ENCODE measurements at regions not wholly inside any gene's neighbourhood (a gene's known extent, or its start where the extent isn't known, plus 50 kb on each side); places are given as distances from the start of the nearest gene placed in this dataset.

GRCh38 chr14:86858591-86858990 is 1134.4 kb downstream of the GALC start:
- no peak for DNase-seq

GRCh38 chr14:86858031-86858430 is 1135.0 kb downstream of the GALC start:
- no peak for DNase-seq

DNA sequence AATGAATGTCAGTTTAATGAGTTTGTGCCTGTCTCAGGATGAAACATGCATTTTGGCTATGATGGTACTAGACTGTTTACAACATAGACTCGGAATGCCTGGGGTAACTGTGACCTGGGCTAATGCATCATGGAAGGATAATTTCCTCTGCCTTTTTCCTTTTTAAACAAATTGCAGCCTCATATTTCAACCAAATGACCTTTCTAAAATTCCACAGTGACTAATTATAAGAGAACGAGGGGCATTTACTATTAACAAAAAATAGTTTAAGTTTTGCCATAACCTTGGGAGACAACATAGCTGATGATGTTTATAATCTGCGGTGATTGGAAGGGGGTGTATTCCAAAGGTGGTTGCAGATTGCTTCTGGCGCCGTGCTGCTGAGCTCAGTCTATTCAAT is 1140.5 kb downstream of the GALC start:
- no peak for DNase-seq

GRCh38 chr14:86847140-86847539 is 1145.8 kb downstream of the GALC start:
- DNase-seq = no peak

GRCh38 chr14:86838363-86838762 is 1154.6 kb downstream of the GALC start:
- DNase-seq = no peak

- DNase-seq = no peak
Measured at GRCh38 chr14:86826661-86827060, 1166.3 kb downstream of the GALC start.

DNA sequence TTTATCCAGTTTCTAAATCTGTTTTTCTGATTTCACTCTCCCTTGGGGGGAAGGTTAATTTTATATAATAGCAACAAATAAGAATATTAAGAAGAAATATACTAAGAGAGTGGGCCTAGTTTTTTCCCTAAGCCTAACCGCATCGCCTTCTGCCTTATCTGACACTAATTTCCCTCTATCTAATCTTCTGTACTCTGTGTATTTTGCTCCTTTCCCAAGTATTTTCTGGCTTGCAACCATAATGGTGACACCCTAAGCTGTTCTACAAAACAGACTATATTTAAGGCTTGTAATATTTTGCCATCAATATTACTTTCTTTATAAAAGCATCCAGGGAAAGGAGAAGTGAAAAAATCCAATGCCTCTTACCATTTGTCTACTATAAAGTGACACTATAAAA is 1168.8 kb downstream of the GALC start:
- no peak for DNase-seq

GRCh38 chr14:86823581-86823980 is 1169.4 kb downstream of the GALC start:
- DNase-seq = no peak

GRCh38 chr14:86815341-86815740 is 1177.6 kb downstream of the GALC start:
- no peak for DNase-seq

GRCh38 chr14:86802726-86803125 is 1190.3 kb downstream of the GALC start:
- no peak for DNase-seq

GRCh38 chr14:86799244-86799647 is 1193.7 kb downstream of the GALC start:
- no peak for DNase-seq

DNA sequence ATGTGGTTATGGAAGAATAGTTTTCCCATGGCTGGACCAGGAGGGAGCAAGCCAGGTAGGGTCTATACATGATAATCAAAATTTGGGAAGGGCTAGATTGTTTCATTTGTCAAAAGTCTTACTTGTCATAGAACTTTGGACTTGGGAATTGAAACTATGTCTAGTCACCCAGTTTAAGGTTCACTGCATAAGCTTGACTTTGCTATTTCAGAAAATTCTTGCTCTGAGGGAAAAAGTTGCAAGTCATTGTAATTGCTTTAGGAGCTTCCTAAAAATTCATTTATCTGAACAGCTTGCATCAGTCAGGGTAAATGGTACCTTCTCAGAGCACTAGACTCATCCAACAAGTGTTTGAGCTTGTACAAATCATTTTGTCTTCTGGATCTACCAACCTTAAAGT is 1194.7 kb downstream of the GALC start:
- no peak for DNase-seq

DNA sequence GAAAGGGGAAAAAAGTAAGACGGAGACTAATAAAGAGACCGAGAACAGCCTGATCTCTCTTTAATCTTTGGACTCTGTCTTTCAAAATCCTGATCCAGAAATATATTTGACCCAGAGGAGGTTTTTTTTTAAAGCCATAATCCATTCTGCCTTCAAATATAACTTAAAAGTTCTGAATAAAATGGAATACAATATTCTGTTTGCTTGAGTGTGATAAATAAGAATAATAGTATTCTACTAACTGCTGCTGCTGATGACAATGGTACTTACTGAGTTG is 1196.0 kb downstream of the GALC start:
- no peak for DNase-seq

GRCh38 chr14:86796221-86797074 is 1196.5 kb downstream of the GALC start:
- no peak for DNase-seq

DNA sequence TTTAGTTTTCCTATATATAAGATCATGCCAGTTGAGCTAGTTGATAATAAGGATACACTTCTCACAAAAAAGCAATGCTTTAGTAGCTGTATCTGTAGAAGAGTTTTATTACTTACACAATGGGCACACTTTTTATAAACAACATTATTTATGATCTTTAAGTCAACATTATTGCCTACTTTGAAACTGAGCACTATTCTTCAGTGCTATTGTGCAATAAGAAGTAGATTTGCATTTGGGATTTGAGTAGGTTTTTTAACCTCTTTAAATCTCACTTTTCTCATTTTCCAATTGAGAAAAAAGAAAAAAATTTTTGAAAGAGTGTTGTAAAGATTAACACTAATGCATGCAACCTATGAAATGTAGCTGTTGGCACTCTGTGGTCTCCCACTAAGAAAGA is 1198.3 kb downstream of the GALC start:
- DNase-seq = no peak

DNA sequence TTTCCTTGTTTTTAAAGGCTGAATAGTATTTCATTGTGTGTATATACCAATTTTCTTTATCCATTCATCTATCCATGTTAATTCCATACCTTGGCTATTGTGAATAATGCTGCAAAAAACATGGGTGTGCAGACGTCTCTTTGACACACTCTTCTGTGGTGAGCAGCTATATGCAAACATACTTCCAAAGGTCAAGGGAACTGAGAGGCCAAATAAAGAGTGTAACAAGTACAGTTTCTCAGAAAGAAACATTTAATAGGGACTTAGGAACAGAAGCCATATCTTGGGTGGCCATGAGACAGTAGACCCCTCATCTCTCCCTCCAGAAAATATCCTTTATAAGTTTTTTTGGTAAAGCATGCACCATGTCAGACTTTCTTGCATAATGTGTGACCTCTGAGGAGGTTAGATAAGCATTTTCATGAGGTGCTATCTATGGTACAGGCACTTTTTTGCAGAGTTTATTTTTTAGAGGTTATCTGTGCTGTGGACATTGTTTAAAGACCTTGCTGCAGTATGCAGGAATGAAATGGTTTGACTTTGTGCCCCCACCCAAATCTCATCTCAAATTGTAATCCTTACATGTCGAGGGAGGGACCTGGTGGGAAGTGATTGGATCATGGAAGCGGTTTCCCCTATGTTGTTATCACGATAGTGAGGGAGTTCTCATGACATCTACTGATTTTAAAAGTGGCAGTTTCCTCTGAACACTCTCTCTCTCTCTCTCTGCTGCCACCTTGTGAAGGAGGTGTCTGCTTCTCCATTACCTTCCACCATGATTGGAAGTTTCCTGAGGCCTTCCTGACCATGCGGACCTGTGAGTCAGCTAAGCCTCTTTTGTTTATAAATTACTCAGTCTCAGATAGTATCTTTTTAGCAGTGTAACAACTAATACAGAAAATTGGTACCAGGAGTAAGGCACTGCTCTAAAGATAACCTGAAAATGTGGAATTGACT is 1202.3 kb downstream of the GALC start:
- no peak for DNase-seq

DNA sequence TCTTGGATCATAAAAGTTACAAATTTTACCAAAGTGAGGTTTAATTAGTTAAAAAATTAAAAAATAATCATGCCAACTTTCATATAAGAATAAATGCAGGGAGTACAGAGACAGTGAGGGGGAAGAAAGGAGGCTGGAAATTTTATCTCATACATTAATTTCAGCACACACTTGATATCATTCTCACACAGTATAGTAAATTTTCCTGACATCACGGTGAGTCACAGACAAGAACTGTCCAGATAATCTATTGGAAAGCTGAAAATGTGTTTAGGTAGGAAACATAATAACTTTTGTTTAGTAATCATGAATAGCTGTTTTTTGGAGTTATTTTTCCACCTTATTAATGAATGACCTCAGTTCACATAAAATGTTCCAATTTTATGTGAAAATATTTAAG is 1204.8 kb downstream of the GALC start:
- no peak for DNase-seq

DNA sequence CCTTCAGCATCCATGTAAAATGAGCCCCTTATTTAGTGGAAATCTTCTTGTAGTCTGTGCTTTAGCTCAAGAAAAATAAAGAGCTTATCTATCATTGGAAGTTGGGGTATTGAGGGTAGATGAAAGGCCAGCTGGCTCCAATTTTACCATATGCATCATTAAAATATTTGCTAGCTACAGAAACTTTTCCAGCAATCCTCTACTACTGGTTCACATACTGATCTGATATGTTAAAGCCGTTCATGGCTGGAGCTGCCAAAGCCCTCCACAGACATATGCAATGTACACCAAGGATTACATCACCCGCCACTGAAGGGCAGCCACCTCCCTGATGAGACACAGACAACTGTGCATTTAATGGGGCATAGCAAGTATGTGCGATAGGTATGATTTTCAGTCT is 1205.3 kb downstream of the GALC start:
- DNase-seq = no peak

DNA sequence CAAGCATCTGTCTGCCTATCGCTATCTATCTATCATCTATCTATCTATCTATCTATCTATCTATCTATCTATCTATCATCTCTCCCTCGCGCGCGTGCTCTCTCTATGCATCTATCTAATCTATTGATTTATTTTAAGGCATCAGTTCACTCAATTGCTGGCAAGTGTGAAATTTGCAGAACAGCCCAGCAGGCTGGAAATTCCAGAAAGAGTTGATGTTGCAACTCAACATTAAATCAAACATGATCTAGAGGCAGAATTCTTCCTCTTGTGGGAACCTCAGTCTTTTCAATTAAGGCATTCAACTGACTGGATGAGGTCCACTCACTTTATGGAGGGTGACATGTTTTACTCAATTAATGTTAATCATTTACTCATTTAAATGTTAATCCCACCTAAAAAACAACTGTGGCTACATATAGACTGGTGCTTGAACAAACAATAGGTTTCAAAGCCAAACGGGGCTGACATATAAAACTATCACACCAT is 1210.8 kb downstream of the GALC start:
- no peak for DNase-seq

DNA sequence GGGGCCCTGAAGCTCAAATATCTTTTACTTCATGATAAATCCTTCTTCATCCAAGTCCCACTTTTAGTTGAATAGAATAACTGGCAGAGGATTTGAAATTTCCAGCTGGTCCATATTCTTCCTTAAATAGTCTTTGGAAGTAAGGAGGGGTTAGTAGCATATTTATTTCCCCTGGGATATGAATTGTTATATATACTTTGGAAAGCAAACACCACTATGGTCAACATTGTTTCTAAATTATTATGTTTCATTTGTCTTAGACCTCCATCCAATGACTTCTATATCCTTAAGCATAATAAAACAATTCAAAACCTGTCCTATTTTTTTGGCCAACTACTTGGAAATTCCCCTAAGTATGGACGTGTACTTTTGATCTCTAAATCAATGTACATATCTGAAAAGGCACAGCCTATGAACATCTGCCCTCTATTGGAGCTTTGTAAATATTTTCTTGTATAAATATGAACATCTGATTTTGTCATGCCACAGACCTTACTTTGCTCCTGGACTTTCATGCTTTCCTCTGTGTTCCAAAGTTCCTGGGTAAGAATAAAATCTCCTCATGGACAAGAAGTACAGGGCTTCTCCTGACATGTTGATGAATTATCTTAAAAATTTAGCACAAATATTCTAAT is 1212.0 kb downstream of the GALC start:
- DNase-seq = no peak

- no peak for DNase-seq
Measured at GRCh38 chr14:86780461-86780860, 1212.5 kb downstream of the GALC start.

DNA sequence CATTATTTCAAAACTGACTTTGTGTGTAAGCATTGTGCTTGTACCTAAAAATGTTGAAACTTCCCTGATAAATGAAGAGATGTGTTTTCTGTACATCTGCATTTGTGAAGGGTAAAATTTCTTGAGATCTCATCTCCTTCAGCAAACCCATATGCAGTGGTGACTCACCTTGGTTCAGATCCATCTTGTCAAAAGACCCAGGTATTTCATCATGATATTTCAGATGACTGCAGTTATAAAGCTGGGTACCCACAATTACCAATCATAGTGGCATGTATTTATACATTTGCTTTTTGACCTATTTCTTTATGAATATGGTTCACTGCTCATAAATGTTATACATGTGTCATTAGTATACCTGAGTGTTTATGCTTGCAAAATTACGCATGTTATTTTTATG is 1213.6 kb downstream of the GALC start:
- no peak for DNase-seq

GRCh38 chr14:86777963-86778602 is 1214.9 kb downstream of the GALC start:
- DNase-seq = no peak

Measured in activated gamma-delta T cell treated with Interleukin-2 at 50 U/mL for 16 hours (primary cell).